ENCODE measurements at regions not wholly inside any gene's neighbourhood (a gene's known extent, or its start where the extent isn't known, plus 50 kb on each side); places are given as distances from the start of the nearest gene placed in this dataset.

- no peak for TF ChIP-seq POLR2A (IDR thresholded peaks at IDR 0.05)
- TF ChIP-seq CTCF (IDR thresholded peaks at IDR 0.05), result no peak
Observed at GRCh38 chr12:87827638-87828264, 201.4 kb downstream of the C12orf50 start.
